Stomach (tissue), 8 donors: ENCODE measurements at regions not wholly inside any gene's neighbourhood (a gene's known extent, or its start where the extent isn't known, plus 50 kb on each side); places are given as distances from the start of the nearest gene placed in this dataset.

Experiments
- DNase-seq, 2 donors: peaks; one replicate each; pipeline versions ENCODE4 v3.0.0 to v3.0.0-alpha.2; 2013 to 2019
- H3K27ac ChIP-seq, 5 donors: fragments of 200-600 bp in 4 of 5; sonication (generic) in 4 of 5; one replicate each; pipeline ENCODE4 v1.5.1; 2013 to 2019; ENCODE audit warnings: mild to moderate bottlenecking in 1 of 5, moderate library complexity in 1 of 5
- H3K27me3 ChIP-seq, 3 donors: fragments of 200-600 bp; sonication (generic); one replicate each; pipeline ENCODE4 v1.5.1; 2017 to 2019; ENCODE audit warnings: mixed run types in 1 of 3
- H3K36me3 ChIP-seq, 4 donors: fragments of 200-600 bp; sonication (generic); 1 replicate in 3 of 4; 2 replicates in 1 of 4; pipeline ENCODE4 v1.5.1; 2016 to 2019
- H3K4me1 ChIP-seq, 4 donors: fragments of 200-600 bp; sonication (generic); one replicate each; pipeline ENCODE4 v1.5.1; 2016 to 2019
- H3K4me3 ChIP-seq, 4 donors: fragments of 200-600 bp; sonication (generic) in 3 of 4; one replicate each; pipeline ENCODE4 v1.5.1; 2016 to 2019; ENCODE audit warnings: mild to moderate bottlenecking in 1 of 4
- H3K9me3 ChIP-seq, 4 donors: fragments of 200-600 bp; sonication (generic); one replicate each; pipeline ENCODE4 v1.5.1; 2016 to 2019
- CTCF ChIP-seq, 7 experiments: fragments of 450-650 bp in 4 of 7; fragments of 200-600 bp in 3 of 7; sonication (generic) in 3 of 7; IDR thresholded peaks; one replicate each; pipeline ENCODE4 v1.5.1; 2016 to 2019; ENCODE audit warnings: antibody characterized with exemption in 7 of 7, control low read depth in 2 of 7, mild to moderate bottlenecking in 1 of 7
- EP300 ChIP-seq: sonication (generic); formaldehyde crosslinking; IDR thresholded peaks from one replicate; pipeline ENCODE4 v1.6.1; 2017; ENCODE audit warnings: antibody characterized with exemption
- POLR2A ChIP-seq, 4 donors: fragments of 450-650 bp; IDR thresholded peaks; one replicate each; pipeline ENCODE4 v1.6.1; 2016; ENCODE audit warnings: antibody characterized with exemption in 4 of 4, control low read depth in 2 of 4, mild to moderate bottlenecking in 1 of 4, moderate library complexity in 1 of 4
- POLR2AphosphoS5 ChIP-seq, 3 donors: sonication (generic); formaldehyde crosslinking; IDR thresholded peaks; one replicate each; pipeline ENCODE4 v1.6.1; 2016; ENCODE audit warnings: antibody characterized with exemption in 3 of 3
- WGBS, 5 donors: extraction: QIAGEN DNeasy Blood & Tissue Kit in 3 of 5; methylation state at CpG; one replicate each; pipeline versions ENCODE4 v1.1.5 to v1.1.7; 2013 to 2018; 5-methylcytosine and 5-hydroxymethylcytosine counted together
- intact Hi-C: fragments of 100-400 bp; cut with DNase I; formaldehyde crosslinking; loops from one replicate; pipeline ENCODE4 v1.15.1; 2023; ENCODE audit warnings: low total_unique reads
- donor health status: healthy with polysubstance abuse.
- donor health status: Bipolar disorder and iron deficiency.
- donor health status: healthy.

- H3K27ac ChIP-seq = no peak overlapping the region
- no peak overlapping the region for H3K4me3 ChIP-seq
- H3K36me3 ChIP-seq = no peaks in the 10 kb centered on the region
- H3K27me3 ChIP-seq = no peaks in the 10 kb centered on the region
- no peaks in the 10 kb centered on the region for H3K9me3 ChIP-seq
- peaks cover 0 to 5% (median 0%) of the 10 kb centered on the region in 4 donors for H3K4me1 ChIP-seq
- no peak for DNase-seq
- intact Hi-C loops = no loop called here
- 0 to 70% (median 33%) methylated on average over 2 of the region's 2 CpGs for WGBS, 5 donors
- TF ChIP-seq POLR2AphosphoS5 (IDR thresholded peaks at IDR 0.05) = no peak
- no peak for TF ChIP-seq CTCF (IDR thresholded peaks at IDR 0.05)
Observed at GRCh38 chr18:40565805-40566509, 1389.1 kb upstream of the PIK3C3 start.

GRCh38 chr18:40559556-40559955, 1395.5 kb upstream of the PIK3C3 start:
- intact Hi-C loops = no loop called here
- WGBS, 5 donors = 40 to 80% (median 76%) methylated on average over 3 of the region's 3 CpGs
- TF ChIP-seq CTCF (IDR thresholded peaks at IDR 0.05) (no peak), EP300 (no peak), POLR2A (IDR thresholded peaks at IDR 0.05) (no peak), POLR2AphosphoS5 (IDR thresholded peaks at IDR 0.05) (no peak)

GRCh38 chr18:40558706-40559392, 1396.2 kb upstream of the PIK3C3 start:
- Histone ChIP-seq H3K4me3 (no peak overlapping the region), H3K27ac (no peak overlapping the region), H3K36me3 (no peaks in the 10 kb centered on the region), H3K27me3 (no peaks in the 10 kb centered on the region), H3K9me3 (no peaks in the 10 kb centered on the region), H3K4me1 (no peaks in the 10 kb centered on the region)
- no peak for DNase-seq
- intact Hi-C loops = no loop called here
- TF ChIP-seq EP300 (no peak), POLR2A (IDR thresholded peaks at IDR 0.05) (no peak), CTCF (IDR thresholded peaks at IDR 0.05) (no peak), POLR2AphosphoS5 (IDR thresholded peaks at IDR 0.05) (no peak)
- WGBS, 5 donors = 88 to 97% (median 92%) methylated on average over 5 of the region's 5 CpGs

More at GRCh38 chr18:40559556-40559955, 1395.5 kb upstream of the PIK3C3 start:
- H3K36me3 ChIP-seq = no peaks in the 10 kb centered on the region
- H3K4me3 ChIP-seq = no peak overlapping the region
- no peak overlapping the region for H3K27ac ChIP-seq
- H3K27me3 ChIP-seq = no peaks in the 10 kb centered on the region
- no peaks in the 10 kb centered on the region for H3K9me3 ChIP-seq
- H3K4me1 ChIP-seq = no peaks in the 10 kb centered on the region
- no peak for DNase-seq

GRCh38 chr18:40555914-40556313, 1399.1 kb upstream of the PIK3C3 start:
- TF ChIP-seq EP300 = no peak
- no peak for TF ChIP-seq POLR2AphosphoS5 (IDR thresholded peaks at IDR 0.05)
- no peak for TF ChIP-seq POLR2A (IDR thresholded peaks at IDR 0.05)
- TF ChIP-seq CTCF (IDR thresholded peaks at IDR 0.05) = no peak
- H3K4me1 ChIP-seq = no peaks in the 10 kb centered on the region
- H3K9me3 ChIP-seq = no peaks in the 10 kb centered on the region
- no peak for DNase-seq
- 86 to 93% (median 87%) methylated on average over 4 of the region's 4 CpGs for WGBS, 5 donors
- no peaks in the 10 kb centered on the region for H3K27me3 ChIP-seq
- H3K4me3 ChIP-seq = no peak overlapping the region
- no peak overlapping the region for H3K27ac ChIP-seq
- H3K36me3 ChIP-seq = no peaks in the 10 kb centered on the region
- intact Hi-C loops = no loop called here
